Mesendoderm (in vitro differentiated cells): ENCODE measurements at regions not wholly inside any gene's neighbourhood (a gene's known extent, or its start where the extent isn't known, plus 50 kb on each side); places are given as distances from the start of the nearest gene placed in this dataset.

Source experiments
- DNase-seq: peaks from one replicate; pipeline ENCODE4 v3.0.0; 2013
- H2AK5ac ChIP-seq: 2 replicates; pipeline ENCODE4 v1.6.1; 2013; ENCODE audit warnings: low read length, inconsistent platforms
- H2BK120ac ChIP-seq: 2 replicates; pipeline ENCODE4 v1.6.1; 2013; ENCODE audit warnings: low read depth, mild to moderate bottlenecking, low read length, moderate library complexity, mixed read lengths
- H2BK15ac ChIP-seq: replicated peaks from 2 replicates; pipeline ENCODE4 v1.6.1; 2013; ENCODE audit warnings: low read depth, mild to moderate bottlenecking, moderate library complexity
- H2BK5ac ChIP-seq: 2 replicates; pipeline ENCODE4 v1.6.1; 2013; ENCODE audit warnings: low read length, inconsistent platforms
- H3K18ac ChIP-seq: 2 replicates; pipeline ENCODE4 v1.6.1; 2013; ENCODE audit warnings: mild to moderate bottlenecking, low read length, mixed read lengths
- H3K23ac ChIP-seq: one replicate; pipeline ENCODE4 v1.6.1; 2013; ENCODE audit warnings: low read length
- H3K27ac ChIP-seq: 2 replicates; pipeline ENCODE4 v1.5.1; 2013; ENCODE audit warnings: low read depth, mild to moderate bottlenecking, inconsistent platforms, low read length, moderate library complexity
- H3K27me3 ChIP-seq: 2 replicates; pipeline ENCODE4 v1.6.1; 2013; ENCODE audit warnings: low read length, control low read depth, mild to moderate bottlenecking, inconsistent platforms; ENCODE audit not compliant: insufficient read depth, poor library complexity
- H3K36me3 ChIP-seq: 2 replicates; pipeline ENCODE4 v1.6.1; 2013; ENCODE audit warnings: low read length, inconsistent platforms; ENCODE audit not compliant: control insufficient read depth, insufficient read depth
- H3K4ac ChIP-seq: one replicate; pipeline ENCODE4 v1.6.1; 2013; ENCODE audit warnings: low read depth, mild to moderate bottlenecking, low read length, moderate library complexity
- H3K4me1 ChIP-seq: 2 replicates; pipeline ENCODE4 v1.6.1; 2013; ENCODE audit warnings: low read depth, low read length, inconsistent platforms; ENCODE audit not compliant: control insufficient read depth
- H3K4me2 ChIP-seq: 2 replicates; pipeline ENCODE4 v1.6.1; 2013; ENCODE audit warnings: low read length
- H3K4me3 ChIP-seq: 2 replicates; pipeline ENCODE4 v1.5.1; 2013; ENCODE audit warnings: mild to moderate bottlenecking, low read length
- H3K56ac ChIP-seq: one replicate; pipeline ENCODE4 v1.6.1; 2013; ENCODE audit warnings: low read length
- H3K79me1 ChIP-seq: 2 replicates; pipeline ENCODE4 v1.6.1; 2013; ENCODE audit warnings: low read length, inconsistent platforms
- H3K79me2 ChIP-seq: 2 replicates; pipeline ENCODE4 v1.6.1; 2013; ENCODE audit warnings: mild to moderate bottlenecking, low read length; ENCODE audit not compliant: control insufficient read depth, insufficient read depth
- H3K9ac ChIP-seq: 2 replicates; pipeline ENCODE4 v1.6.1; 2013; ENCODE audit warnings: low read length, inconsistent platforms
- H4K5ac ChIP-seq: one replicate; pipeline ENCODE4 v1.6.1; 2013; ENCODE audit warnings: low read length
- H4K8ac ChIP-seq: one replicate; pipeline ENCODE4 v1.6.1; 2013; ENCODE audit warnings: low read depth, mild to moderate bottlenecking, control low read depth, low read length, moderate library complexity
- WGBS: extraction: QIAGEN DNeasy Blood & Tissue Kit; methylation state at CpG from one replicate; pipeline ENCODE4 v1.1.7; 2013; ENCODE audit warnings: low lambda C conversion rate, missing lambda C conversion rate; ENCODE audit not compliant: insufficient coverage; ENCODE audit errors: extremely low coverage; 5-methylcytosine and 5-hydroxymethylcytosine counted together

GRCh38 chr17:71409137-71409536 is 711.7 kb upstream of the SOX9 start:
- Histone ChIP-seq H3K56ac (no peak overlapping the region), H3K27ac (no peak overlapping the region), H3K4ac (no peak overlapping the region), H3K18ac (no peak overlapping the region), H3K27me3 (no peaks in the 10 kb centered on the region), H2AK5ac (no peak overlapping the region), H2BK120ac (no peak overlapping the region), H3K23ac (no peak overlapping the region), H3K79me1 (no peaks in the 10 kb centered on the region), H4K8ac (no peak overlapping the region), H3K9ac (no peak overlapping the region), H3K4me1 (no peaks in the 10 kb centered on the region), H3K4me3 (no peak overlapping the region), H3K36me3 (no peaks in the 10 kb centered on the region), H3K79me2 (no peaks in the 10 kb centered on the region), H2BK15ac (no peak overlapping the region), H2BK5ac (no peak overlapping the region), H3K4me2 (no peak overlapping the region), H4K5ac (no peak overlapping the region)
- no CpG with 5 or more reads among the region's 1 CpG for WGBS
- no peak for DNase-seq

- Histone ChIP-seq H3K79me1 (no peaks in the 10 kb centered on the region), H3K79me2 (no peaks in the 10 kb centered on the region), H2BK15ac (no peak overlapping the region), H2BK5ac (no peak overlapping the region), H3K4me3 (no peak overlapping the region), H2BK120ac (no peak overlapping the region), H3K4me2 (no peak overlapping the region), H4K8ac (no peak overlapping the region), H3K23ac (no peak overlapping the region), H2AK5ac (no peak overlapping the region), H3K56ac (no peak overlapping the region), H3K27me3 (no peaks in the 10 kb centered on the region), H3K18ac (no peak overlapping the region), H3K27ac (no peak overlapping the region), H3K4me1 (no peaks in the 10 kb centered on the region), H3K4ac (no peak overlapping the region), H3K9ac (no peak overlapping the region), H4K5ac (no peak overlapping the region), H3K36me3 (no peaks in the 10 kb centered on the region)
- no peak for DNase-seq
- WGBS: no CpG with 5 or more reads among the region's 4 CpGs
Observed at GRCh38 chr17:71409712-71410111, 711.1 kb upstream of the SOX9 start.

GRCh38 chr17:71412803-71413202 is 708.0 kb upstream of the SOX9 start:
- WGBS: no CpG with 5 or more reads among the region's 5 CpGs
- Histone ChIP-seq H3K56ac (no peak overlapping the region), H3K79me1 (no peaks in the 10 kb centered on the region), H2BK120ac (no peak overlapping the region), H3K23ac (no peak overlapping the region), H2BK5ac (no peak overlapping the region), H3K4me2 (no peak overlapping the region), H2AK5ac (no peak overlapping the region), H3K79me2 (no peaks in the 10 kb centered on the region), H3K27me3 (no peaks in the 10 kb centered on the region), H3K27ac (no peak overlapping the region), H3K4me1 (no peaks in the 10 kb centered on the region), H2BK15ac (no peak overlapping the region), H3K9ac (no peak overlapping the region), H3K4ac (no peak overlapping the region), H4K5ac (no peak overlapping the region), H3K18ac (no peak overlapping the region), H3K36me3 (no peaks in the 10 kb centered on the region), H3K4me3 (no peak overlapping the region), H4K8ac (no peak overlapping the region)
- no peak for DNase-seq

- Histone ChIP-seq H3K79me2 (no peaks in the 10 kb centered on the region), H3K18ac (no peak overlapping the region), H4K8ac (no peak overlapping the region), H3K4ac (no peak overlapping the region), H3K9ac (no peak overlapping the region), H3K23ac (no peak overlapping the region), H2BK5ac (no peak overlapping the region), H2BK120ac (no peak overlapping the region), H3K27me3 (no peaks in the 10 kb centered on the region), H3K56ac (no peak overlapping the region), H3K79me1 (no peaks in the 10 kb centered on the region), H3K27ac (no peak overlapping the region), H2AK5ac (no peak overlapping the region), H3K4me2 (no peak overlapping the region), H3K4me1 (no peaks in the 10 kb centered on the region), H3K4me3 (no peak overlapping the region), H3K36me3 (no peaks in the 10 kb centered on the region), H4K5ac (no peak overlapping the region), H2BK15ac (no peak overlapping the region)
- WGBS: no CpG with 5 or more reads among the region's 2 CpGs
- no peak for DNase-seq
Observed at GRCh38 chr17:71413935-71414334, 706.9 kb upstream of the SOX9 start.

GRCh38 chr17:71417142-71417541 is 703.7 kb upstream of the SOX9 start:
- Histone ChIP-seq H3K27ac (no peak overlapping the region), H3K79me2 (no peaks in the 10 kb centered on the region), H3K23ac (no peak overlapping the region), H3K56ac (no peak overlapping the region), H3K27me3 (no peaks in the 10 kb centered on the region), H3K36me3 (no peaks in the 10 kb centered on the region), H3K4me2 (no peak overlapping the region), H2AK5ac (no peak overlapping the region), H4K5ac (no peak overlapping the region), H3K4ac (no peak overlapping the region), H2BK5ac (no peak overlapping the region), H3K4me3 (no peak overlapping the region), H4K8ac (no peak overlapping the region), H3K79me1 (no peaks in the 10 kb centered on the region), H2BK120ac (no peak overlapping the region), H3K4me1 (no peaks in the 10 kb centered on the region), H3K18ac (no peak overlapping the region), H2BK15ac (no peak overlapping the region), H3K9ac (no peak overlapping the region)
- no peak for DNase-seq
- WGBS: no CpG with 5 or more reads among the region's 1 CpG

- Histone ChIP-seq H3K18ac (no peak overlapping the region), H3K27me3 (no peaks in the 10 kb centered on the region), H2BK120ac (no peak overlapping the region), H4K8ac (no peak overlapping the region), H3K9ac (no peak overlapping the region), H3K56ac (no peak overlapping the region), H2AK5ac (no peak overlapping the region), H3K79me2 (no peaks in the 10 kb centered on the region), H3K4me3 (no peak overlapping the region), H2BK15ac (no peak overlapping the region), H3K4ac (no peak overlapping the region), H3K79me1 (no peaks in the 10 kb centered on the region), H3K27ac (no peak overlapping the region), H3K4me2 (no peak overlapping the region), H3K36me3 (no peaks in the 10 kb centered on the region), H2BK5ac (no peak overlapping the region), H3K4me1 (no peaks in the 10 kb centered on the region), H3K23ac (no peak overlapping the region), H4K5ac (no peak overlapping the region)
- no peak for DNase-seq
- WGBS: no CpG with 5 or more reads among the region's 1 CpG
Observed at GRCh38 chr17:71422968-71423367, 697.9 kb upstream of the SOX9 start.
